K562 (cell line): ENCODE measurements at regions not wholly inside any gene's neighbourhood (a gene's known extent, or its start where the extent isn't known, plus 50 kb on each side); places are given as distances from the start of the nearest gene placed in this dataset.

Experiments
- ATF1 ChIP-seq, 2 experiments: fragments of 450-650 bp in 1 of 2; IDR thresholded peaks; 2 replicates each; pipeline ENCODE4 v1.6.1; 2016; ENCODE audit warnings: missing compliant biosample characterization in 1 of 2, missing genetic modification characterization in 1 of 2
- CCAR2 ChIP-seq: fragments of 200-400 bp; formaldehyde crosslinking; IDR thresholded peaks from 2 replicates; pipeline ENCODE4 v1.6.1; 2017; ENCODE audit warnings: mild to moderate bottlenecking, low read depth, low read length
- E4F1 ChIP-seq: fragments of 250-450 bp; sonication (Bioruptor Pico); IDR thresholded peaks from 2 replicates; pipeline ENCODE4 v1.5.0; 2021; ENCODE audit warnings: mild to moderate bottlenecking, borderline replicate concordance
- HDAC1 ChIP-seq, 2 experiments: fragments of 450-650 bp; IDR thresholded peaks; 2 replicates each; pipeline ENCODE4 v1.6.1; 2016 to 2017; ENCODE audit warnings: inconsistent platforms in 1 of 2, mild to moderate bottlenecking in 1 of 2, moderate library complexity in 1 of 2
- LARP7 ChIP-seq: fragments of 450-650 bp; IDR thresholded peaks from 2 replicates; pipeline ENCODE4 v1.6.1; 2016
- MLX ChIP-seq, 2 experiments: fragments of 450-650 bp in 1 of 2; sonication (generic) in 1 of 2; formaldehyde crosslinking; conservative IDR thresholded peaks; 2 replicates each; pipeline versions ENCODE4 v1.4.0 to v1.8.1; 2020 to 2022; ENCODE audit warnings: mild to moderate bottlenecking in 1 of 2, missing genetic modification reagents in 1 of 2
- MYNN ChIP-seq, 2 experiments: sonication (generic); formaldehyde crosslinking in 1 of 2; IDR thresholded peaks; 2 replicates each; pipeline versions ENCODE4 v1.5.0 to v1.6.1; 2016 to 2020; ENCODE audit warnings: antibody characterized with exemption in 1 of 2, missing genetic modification reagents in 1 of 2
- NBN ChIP-seq: fragments of 450-650 bp; IDR thresholded peaks from 2 replicates; pipeline ENCODE4 v1.6.1; 2016; ENCODE audit warnings: low read depth, mild to moderate bottlenecking
- NFE2 ChIP-seq: IDR thresholded peaks from 2 replicates; pipeline ENCODE4 v1.6.1; 2014; ENCODE audit warnings: antibody characterized with exemption, low read depth
- PPARD ChIP-seq: fragments of 250-450 bp; sonication (Bioruptor Pico); IDR thresholded peaks from 2 replicates; pipeline ENCODE4 v1.8.0; 2022; ENCODE audit warnings: inconsistent platforms, mild to moderate bottlenecking, moderate library complexity
- RB1 ChIP-seq: fragments of 450-650 bp; IDR thresholded peaks from 2 replicates; pipeline ENCODE4 v1.6.1; 2017; ENCODE audit warnings: low read depth, mild to moderate bottlenecking
- RNF219 ChIP-seq: fragments of 250-450 bp; sonication (Bioruptor Pico); IDR thresholded peaks from 2 replicates; pipeline ENCODE4 v1.5.0; 2022; ENCODE audit warnings: mild to moderate bottlenecking
- SMARCE1 ChIP-seq: fragments of 450-650 bp; IDR thresholded peaks from 2 replicates; pipeline ENCODE4 v1.7.1; 2016; ENCODE audit warnings: mild to moderate bottlenecking
- TEAD4 ChIP-seq, 2 experiments: sonication (generic) in 1 of 2; formaldehyde crosslinking in 1 of 2; IDR thresholded peaks; 2 replicates each; pipeline versions ENCODE4 v1.6.1 to v1.8.0; 2012 to 2022; ENCODE audit warnings: borderline replicate concordance in 1 of 2, inconsistent platforms in 1 of 2, low read length in 1 of 2, mild to moderate bottlenecking in 1 of 2, missing genetic modification reagents in 1 of 2
- THAP12 ChIP-seq: fragments of 250-450 bp; sonication (Bioruptor Pico); IDR thresholded peaks from 2 replicates; pipeline ENCODE4 v1.9.0; 2021; ENCODE audit warnings: mild to moderate bottlenecking, inconsistent platforms
- TRIM24 ChIP-seq, 2 experiments: fragments of 450-650 bp; IDR thresholded peaks; 2 replicates each; pipeline ENCODE4 v1.6.1; 2016
- ZFP36 ChIP-seq: fragments of 150-350 bp; IDR thresholded peaks from 2 replicates; pipeline ENCODE4 v1.6.1; 2018; ENCODE audit warnings: low read length, low read depth; ENCODE audit not compliant: partially characterized antibody
- ZNF766 ChIP-seq: fragments of 200-800 bp; sonication (Bioruptor generic); conservative IDR thresholded peaks from 2 replicates; pipeline ENCODE4 v1.6.1; 2016; ENCODE audit warnings: missing genetic modification characterization, missing compliant biosample characterization

GRCh38 chr14:76956316-76957090 lies 72.0 kb downstream of the IRF2BPL start (continued):
- no peak for TF ChIP-seq E4F1 (CRISPR knock-in tag)
- TF ChIP-seq ZFP36 = peak; percentile 58
- TF ChIP-seq TRIM24 (IDR thresholded peaks at IDR 0.05) = peak; percentile 50 to 71; a peak in 2 of 4 replicates
- peak; percentile 39; the same call in 1 of the 2 replicates for TF ChIP-seq THAP12 (CRISPR knock-in tag)
- peak; percentile 61 for TF ChIP-seq TEAD4 (IDR thresholded peaks at IDR 0.05; ENCODE audit: low read length)
- no peak for TF ChIP-seq TEAD4 (CRISPR knock-in tag; IDR thresholded peaks at IDR 0.05; ENCODE audit: borderline replicate concordance)
- TF ChIP-seq HDAC1 (IDR thresholded peaks at IDR 0.05) = peak in 1 of 2 experiments; percentile 71; a peak in 1 of 4 replicates
- TF ChIP-seq NBN = 0 out of 2 replicates have a peak, but pooled peaks have one; percentile 45
- no peak for TF ChIP-seq RNF219 (CRISPR knock-in tag)
- no peak for TF ChIP-seq PPARD (CRISPR knock-in tag)
- peak; percentile 56; the same call in 1 of the 2 replicates for TF ChIP-seq LARP7
- TF ChIP-seq RB1 = peak; percentile 93
- peak; percentile 70 for TF ChIP-seq SMARCE1
- no peak for TF ChIP-seq ATF1 (CRISPR knock-in tag; IDR thresholded peaks at IDR 0.05)
- peak; percentile 52 for TF ChIP-seq ATF1 (tag; IDR thresholded peaks at IDR 0.05)
- TF ChIP-seq ZNF766 (CRISPR knock-in tag) = 0 out of 2 replicates have a peak, but pooled peaks have one; percentile 21
- TF ChIP-seq MLX (CRISPR knock-in tag; conservative IDR thresholded peaks at IDR 0.05) = no peak
- TF ChIP-seq NFE2 = peak; percentile 97
- no peak for TF ChIP-seq CCAR2
- TF ChIP-seq MYNN (IDR thresholded peaks at IDR 0.05) = peak; percentile 51; the same call in 1 of the 2 replicates
- no peak for TF ChIP-seq MYNN (CRISPR knock-in tag; IDR thresholded peaks at IDR 0.05)
